Esophagus muscularis mucosa (tissue), 3 donors: ENCODE measurements at regions not wholly inside any gene's neighbourhood (a gene's known extent, or its start where the extent isn't known, plus 50 kb on each side); places are given as distances from the start of the nearest gene placed in this dataset.

ENCODE experiments used
- CTCF ChIP-seq, 3 experiments: fragments of 200-600 bp in 2 of 3; fragments of 450-650 bp in 1 of 3; sonication (generic) in 2 of 3; IDR thresholded peaks; one replicate each; pipeline ENCODE4 v1.5.1; 2017 to 2019; ENCODE audit warnings: antibody characterized with exemption in 3 of 3, mild to moderate bottlenecking in 2 of 3, moderate library complexity in 1 of 3
- POLR2A ChIP-seq: fragments of 450-650 bp; IDR thresholded peaks from one replicate; pipeline ENCODE4 v1.6.1; 2017; ENCODE audit warnings: antibody characterized with exemption, moderate library complexity, mild to moderate bottlenecking, low read depth

GRCh38 chr3:118682921-118683320, 351.7 kb downstream of the IGSF11 start:
- TF ChIP-seq CTCF (IDR thresholded peaks at IDR 0.05): no peak
- no peak for TF ChIP-seq POLR2A
